ENCODE measurements at regions not wholly inside any gene's neighbourhood (a gene's known extent, or its start where the extent isn't known, plus 50 kb on each side); places are given as distances from the start of the nearest gene placed in this dataset.
"Not testable (repeated sequence)": the region's sequence is repeated elsewhere in the genome, so short reads cannot be mapped to it uniquely, and the experiment has no call there.

- DNase-seq (ENCODE audit: low spot score): no peak
These were observed 107.5 kb upstream of the SERPINE2 start for GRCh38 chr2:224146356-224147160.

- DNase-seq (ENCODE audit: low spot score): no peak
These were observed 106.8 kb upstream of the SERPINE2 start for GRCh38 chr2:224145751-224146355.

GRCh38 chr2:224143526-224143925 lies 104.4 kb upstream of the SERPINE2 start:
- no peak for DNase-seq (ENCODE audit: low spot score)

GRCh38 chr2:224142397-224143312 lies 103.6 kb upstream of the SERPINE2 start:
- DNase-seq (ENCODE audit: low spot score): peak; percentile 26

- DNase-seq (ENCODE audit: low spot score): no peak
These were observed 102.2 kb upstream of the SERPINE2 start for GRCh38 chr2:224141304-224141703.

- DNase-seq (ENCODE audit: low spot score): no peak
These were observed 98.1 kb upstream of the SERPINE2 start for GRCh38 chr2:224137208-224137607.

GRCh38 chr2:224136396-224136795 lies 97.3 kb upstream of the SERPINE2 start:
- DNase-seq (ENCODE audit: low spot score): no peak

GRCh38 chr2:224135881-224136280 lies 96.8 kb upstream of the SERPINE2 start:
- DNase-seq (ENCODE audit: low spot score): no peak

GRCh38 chr2:224134003-224134734 lies 95.1 kb upstream of the SERPINE2 start:
- no peak for DNase-seq (ENCODE audit: low spot score)

GRCh38 chr2:224133387-224133786 lies 94.3 kb upstream of the SERPINE2 start:
- DNase-seq (ENCODE audit: low spot score): no peak

GRCh38 chr2:224127871-224128501 lies 88.9 kb upstream of the SERPINE2 start:
- DNase-seq (ENCODE audit: low spot score): no peak

GRCh38 chr2:224126440-224126839 lies 87.4 kb upstream of the SERPINE2 start:
- DNase-seq (ENCODE audit: low spot score): no peak

- DNase-seq (ENCODE audit: low spot score): no peak
These were observed 86.9 kb upstream of the SERPINE2 start for GRCh38 chr2:224126003-224126402.

GRCh38 chr2:224122542-224122941 lies 83.5 kb upstream of the SERPINE2 start:
- no peak for DNase-seq (ENCODE audit: low spot score)

GRCh38 chr2:224121406-224122067 lies 82.5 kb upstream of the SERPINE2 start:
- no peak for DNase-seq (ENCODE audit: low spot score)

- DNase-seq (ENCODE audit: low spot score): no peak
These were observed 81.9 kb upstream of the SERPINE2 start for GRCh38 chr2:224120986-224121385.

GRCh38 chr2:224119846-224120245 lies 80.8 kb upstream of the SERPINE2 start:
- DNase-seq (ENCODE audit: low spot score): not testable (repeated sequence)

GRCh38 chr2:224114428-224114827 lies 75.3 kb upstream of the SERPINE2 start:
- DNase-seq (ENCODE audit: low spot score): no peak

GRCh38 chr2:224113930-224114329 lies 74.8 kb upstream of the SERPINE2 start:
- not testable (repeated sequence) for DNase-seq (ENCODE audit: low spot score)

- no peak for DNase-seq (ENCODE audit: low spot score)
These were observed 72.5 kb upstream of the SERPINE2 start for GRCh38 chr2:224111576-224111975.

- DNase-seq (ENCODE audit: low spot score): no peak
These were observed 71.7 kb upstream of the SERPINE2 start for GRCh38 chr2:224110811-224111210.
